GM23338 (cell line): ENCODE measurements at regions not wholly inside any gene's neighbourhood (a gene's known extent, or its start where the extent isn't known, plus 50 kb on each side); places are given as distances from the start of the nearest gene placed in this dataset.

Experiments
- ATAC-seq: fragments of 200-7000 bp; cut with Tn5 transposase; 3 replicates; pipeline ENCODE4 v1.9.1; 2020
- DNase-seq: peaks from one replicate; pipeline ENCODE4 v3.0.0-alpha.2; 2015; ENCODE audit warnings: low spot score
- H2AFZ ChIP-seq: fragments of 200-600 bp; sonication (generic); 2 replicates; pipeline ENCODE4 v1.8.0; 2016; ENCODE audit warnings: antibody characterized with exemption, mild to moderate bottlenecking, moderate library complexity
- H3F3A ChIP-seq: fragments of 200-600 bp; sonication (generic); replicated peaks from 2 replicates; pipeline ENCODE4 v1.8.0; 2017; ENCODE audit warnings: antibody characterized with exemption, mixed run types, low read depth
- H3K27ac ChIP-seq: fragments of 200-600 bp; sonication (generic); 2 replicates; pipeline ENCODE4 v1.6.1; 2016; ENCODE audit warnings: low read depth
- H3K27me3 ChIP-seq: fragments of 200-600 bp; sonication (generic); 2 replicates; pipeline ENCODE4 v1.8.0; 2016; ENCODE audit warnings: mild to moderate bottlenecking, mixed run types, moderate library complexity; ENCODE audit not compliant: insufficient read depth
- H3K36me3 ChIP-seq: fragments of 200-600 bp; sonication (generic); 2 replicates; pipeline ENCODE4 v1.8.0; 2016; ENCODE audit warnings: mild to moderate bottlenecking; ENCODE audit not compliant: insufficient read depth
- H3K4me1 ChIP-seq: fragments of 200-600 bp; sonication (generic); 2 replicates; pipeline ENCODE4 v1.8.0; 2016; ENCODE audit warnings: mild to moderate bottlenecking, moderate library complexity; ENCODE audit not compliant: insufficient read depth
- H3K4me2 ChIP-seq: fragments of 200-600 bp; sonication (generic); 2 replicates; pipeline ENCODE4 v1.7.1; 2017; ENCODE audit warnings: mixed run types
- H3K4me3 ChIP-seq: fragments of 200-600 bp; sonication (generic); 2 replicates; pipeline ENCODE4 v1.6.1; 2016; ENCODE audit warnings: mixed run types
- H3K79me2 ChIP-seq: fragments of 200-600 bp; sonication (generic); replicated peaks from 2 replicates; pipeline ENCODE4 v1.8.0; 2017; ENCODE audit warnings: mild to moderate bottlenecking; ENCODE audit not compliant: insufficient read depth
- H3K9me2 ChIP-seq: fragments of 200-600 bp; sonication (generic); 2 replicates; pipeline ENCODE4 v1.8.0; 2017; ENCODE audit not compliant: insufficient read depth
- H4K20me1 ChIP-seq: fragments of 200-600 bp; sonication (generic); replicated peaks from 2 replicates; pipeline ENCODE4 v1.8.0; 2017; ENCODE audit warnings: mild to moderate bottlenecking; ENCODE audit not compliant: insufficient read depth
- H3K27ac Mint-ChIP-seq: 2 replicates; pipeline ENCODE4 v1.8.0; 2020; ENCODE audit warnings: inconsistent platforms, mild to moderate bottlenecking, moderate library complexity, mixed read lengths
- H3K27me3 Mint-ChIP-seq: 3 replicates; pipeline ENCODE4 v1.8.0; 2022; ENCODE audit warnings: low read depth, mild to moderate bottlenecking, moderate library complexity, mixed read lengths, inconsistent platforms; ENCODE audit not compliant: insufficient read depth, poor library complexity
- H3K36me3 Mint-ChIP-seq: 3 replicates; pipeline ENCODE4 v1.8.0; 2021; ENCODE audit warnings: low read depth, mild to moderate bottlenecking, inconsistent platforms, moderate library complexity, mixed read lengths
- H3K4me1 Mint-ChIP-seq: 3 replicates; pipeline ENCODE4 v1.8.0; 2020; ENCODE audit warnings: mild to moderate bottlenecking, inconsistent platforms, mixed read lengths
- H3K4me3 Mint-ChIP-seq: 3 replicates; pipeline ENCODE4 v1.8.0; 2021; ENCODE audit warnings: moderate library complexity, mild to moderate bottlenecking, inconsistent platforms, mixed read lengths
- H3K9me3 Mint-ChIP-seq: 3 replicates; pipeline ENCODE4 v1.8.0; 2020; ENCODE audit warnings: moderate library complexity, mild to moderate bottlenecking, inconsistent platforms, mixed read lengths
- CREB1 ChIP-seq: fragments of 250-450 bp; sonication (Bioruptor Pico); IDR thresholded peaks from 2 replicates; pipeline ENCODE4 v1.5.0; 2020; ENCODE audit warnings: low read depth, mild to moderate bottlenecking, moderate library complexity
- CTCF ChIP-seq, 2 experiments: fragments of 200-600 bp in 1 of 2; sonication (generic) in 1 of 2; conservative IDR thresholded peaks; 2 replicates each; pipeline versions ENCODE4 v1.5.1 to v1.6.1; 2016 to 2017; ENCODE audit warnings: antibody characterized with exemption in 2 of 2, low read depth in 2 of 2, mild to moderate bottlenecking in 2 of 2, moderate library complexity in 1 of 2
- ETS1 ChIP-seq: IDR thresholded peaks from 2 replicates; pipeline ENCODE4 v1.6.1; 2016; ENCODE audit warnings: antibody characterized with exemption
- EZH2 ChIP-seq: fragments of 200-600 bp; sonication (generic); IDR thresholded peaks from one replicate; pipeline ENCODE4 v1.8.0; 2017; ENCODE audit warnings: antibody characterized with exemption, mild to moderate bottlenecking, low read depth; ENCODE audit not compliant: unreplicated experiment
- NANOG ChIP-seq: IDR thresholded peaks from 2 replicates; pipeline ENCODE4 v1.6.1; 2016; ENCODE audit warnings: antibody characterized with exemption, borderline replicate concordance
- POLR2AphosphoS5 ChIP-seq: IDR thresholded peaks from 2 replicates; pipeline ENCODE4 v1.6.1; 2016; ENCODE audit warnings: antibody characterized with exemption, low read depth
- REST ChIP-seq: IDR thresholded peaks from one replicate; pipeline ENCODE4 v1.6.1; 2018; ENCODE audit warnings: antibody characterized with exemption; ENCODE audit not compliant: unreplicated experiment
- ZNF114 ChIP-seq: fragments of 250-450 bp; sonication (Bioruptor Pico); IDR thresholded peaks from 2 replicates; pipeline ENCODE4 v1.5.0; 2020; ENCODE audit warnings: mild to moderate bottlenecking, moderate library complexity
- ZNF331 ChIP-seq: fragments of 250-450 bp; sonication (Bioruptor Pico); IDR thresholded peaks from 2 replicates; pipeline ENCODE4 v1.5.0; 2020; ENCODE audit warnings: low read depth, mild to moderate bottlenecking, moderate library complexity
- ZNF462 ChIP-seq: fragments of 250-450 bp; sonication (Bioruptor Pico); IDR thresholded peaks from 2 replicates; pipeline ENCODE4 v1.5.0; 2020; ENCODE audit warnings: mild to moderate bottlenecking, moderate library complexity

- no peak for TF ChIP-seq CTCF (conservative IDR thresholded peaks at IDR 0.05; ENCODE audit: low read depth in 2 of 2)
- TF ChIP-seq CREB1 (CRISPR knock-in tag) = no peak
- TF ChIP-seq REST = no peak
- no peak for TF ChIP-seq POLR2AphosphoS5
- TF ChIP-seq NANOG = no peak
- TF ChIP-seq ETS1 = no peak
- no peak for TF ChIP-seq EZH2
- TF ChIP-seq ZNF331 (CRISPR knock-in tag) = no peak
- no peak for TF ChIP-seq ZNF114
- no peak for TF ChIP-seq ZNF462 (CRISPR knock-in tag)
- peaks cover 3% of the 10 kb centered on the region; the same call in 2 of the 3 replicates for H3K36me3 Mint-ChIP-seq
- no peak overlapping the region for H3K27ac ChIP-seq
- H3K9me3 Mint-ChIP-seq = peaks cover 69% of the 10 kb centered on the region
- 0 out of 2 replicates have a peak, but pooled peaks cover 6% of the 10 kb centered on the region for H3K9me2 ChIP-seq
- no peak overlapping the region for H3K27ac Mint-ChIP-seq
- no peaks in the 10 kb centered on the region for H3K36me3 ChIP-seq
- no peak overlapping the region for H3K4me2 ChIP-seq
- H3K4me3 ChIP-seq = no peak overlapping the region
- no peak overlapping the region for H3K4me3 Mint-ChIP-seq
- H3K27me3 ChIP-seq = no peaks in the 10 kb centered on the region
- ATAC-seq (no peak), DNase-seq (no peak)
- no peaks in the 10 kb centered on the region for H4K20me1 ChIP-seq
- peaks cover 6% of the 10 kb centered on the region for H3K27me3 Mint-ChIP-seq
- H3K4me1 ChIP-seq = no peaks in the 10 kb centered on the region
- H2AFZ ChIP-seq = no peak overlapping the region
- no peaks in the 10 kb centered on the region for H3F3A ChIP-seq
- no peaks in the 10 kb centered on the region for H3K79me2 ChIP-seq
- no peaks in the 10 kb centered on the region for H3K4me1 Mint-ChIP-seq
Measured at GRCh38 chr16:26521626-26522025, 545.1 kb upstream of the C16orf82 start.
